Spleen (tissue), 11 donors: ENCODE measurements at regions not wholly inside any gene's neighbourhood (a gene's known extent, or its start where the extent isn't known, plus 50 kb on each side); places are given as distances from the start of the nearest gene placed in this dataset.

Source experiments
- DNase-seq: peaks from one replicate; pipeline ENCODE4 v3.0.0-alpha.2; 2020
- H3K27ac ChIP-seq, 8 donors: fragments of 200-600 bp; sonication (generic) in 7 of 8; 1 replicate in 4 of 8; 2 replicates in 4 of 8; pipeline versions ENCODE4 v1.5.0 to v1.8.0; 2016 to 2021; ENCODE audit warnings: inconsistent platforms in 4 of 8, mild to moderate bottlenecking in 4 of 8, moderate library complexity in 1 of 8
- H3K27me3 ChIP-seq, 7 donors: fragments of 200-600 bp; sonication (generic) in 6 of 7; replicated peaks in 1 of 7; 1 replicate in 4 of 7; 2 replicates in 3 of 7; pipeline versions ENCODE4 v1.5.0 to v1.8.0; 2016 to 2021; ENCODE audit warnings: inconsistent platforms in 3 of 7, mild to moderate bottlenecking in 1 of 7
- H3K36me3 ChIP-seq, 6 donors: fragments of 200-600 bp; sonication (generic) in 5 of 6; 1 replicate in 4 of 6; 2 replicates in 2 of 6; pipeline versions ENCODE4 v1.5.0 to v1.8.0; 2016 to 2021; ENCODE audit warnings: inconsistent platforms in 2 of 6
- H3K4me1 ChIP-seq, 6 donors: fragments of 200-600 bp; sonication (generic) in 5 of 6; 1 replicate in 3 of 6; 2 replicates in 3 of 6; pipeline versions ENCODE4 v1.5.0 to v1.8.0; 2016 to 2021; ENCODE audit warnings: inconsistent platforms in 3 of 6
- H3K4me3 ChIP-seq, 8 donors: fragments of 200-600 bp; sonication (generic) in 7 of 8; 1 replicate in 4 of 8; 2 replicates in 4 of 8; pipeline versions ENCODE4 v1.5.0 to v1.8.0; 2016 to 2021; ENCODE audit warnings: inconsistent platforms in 4 of 8, mild to moderate bottlenecking in 4 of 8, moderate library complexity in 2 of 8
- H3K9me3 ChIP-seq, 8 donors: fragments of 200-600 bp; sonication (generic) in 7 of 8; 1 replicate in 4 of 8; 2 replicates in 4 of 8; pipeline versions ENCODE4 v1.5.0 to v1.8.0; 2016 to 2021; ENCODE audit warnings: inconsistent platforms in 4 of 8
- POLR2A ChIP-seq, 3 donors: fragments of 450-650 bp; IDR thresholded peaks; one replicate each; pipeline ENCODE4 v1.5.1; 2017; ENCODE audit warnings: antibody characterized with exemption in 3 of 3, mild to moderate bottlenecking in 1 of 3
- POLR2AphosphoS5 ChIP-seq, 3 donors: sonication (generic); formaldehyde crosslinking; IDR thresholded peaks; one replicate each; pipeline ENCODE4 v1.5.1; 2017; ENCODE audit warnings: antibody characterized with exemption in 3 of 3
- WGBS, 5 donors: extraction: QIAGEN DNeasy Blood & Tissue Kit in 3 of 5; methylation state at CpG; one replicate each; pipeline versions ENCODE4 v1.1.5 to v1.1.7; 2013 to 2018; 5-methylcytosine and 5-hydroxymethylcytosine counted together
- intact Hi-C: fragments of 100-400 bp; cut with DNase I; formaldehyde crosslinking; loops from one replicate; pipeline ENCODE4 v1.15.0; 2023; ENCODE audit warnings: low total_unique reads
- TF ChIP-seq, protein P1 (sequence below), 11 experiments: fragments of 200-600 bp in 7 of 11; fragments of 450-650 bp in 4 of 11; sonication (generic) in 4 of 11; IDR thresholded peaks in 8 of 11; conservative IDR thresholded peaks in 3 of 11; 1 replicate in 7 of 11; 2 replicates in 4 of 11; pipeline versions ENCODE4 v1.4.0 to v1.8.0; 2016 to 2021; ENCODE audit warnings: antibody characterized with exemption in 11 of 11, inconsistent platforms in 4 of 11, mild to moderate bottlenecking in 1 of 11
- donor health status: healthy with polysubstance abuse.
- donor health status: DM: no; HTN: no; CAD: no; lungs with moderate emphysema.
- donor health status: DM: no; HTN: no; CAD: no.
- donor health status: Bipolar disorder and iron deficiency.
- donor health status: healthy.
- donor health status: DM: no; HTN: no; CAD: no.
- donor health status: DM: yes; HTN: yes; CAD: no.

DNA sequence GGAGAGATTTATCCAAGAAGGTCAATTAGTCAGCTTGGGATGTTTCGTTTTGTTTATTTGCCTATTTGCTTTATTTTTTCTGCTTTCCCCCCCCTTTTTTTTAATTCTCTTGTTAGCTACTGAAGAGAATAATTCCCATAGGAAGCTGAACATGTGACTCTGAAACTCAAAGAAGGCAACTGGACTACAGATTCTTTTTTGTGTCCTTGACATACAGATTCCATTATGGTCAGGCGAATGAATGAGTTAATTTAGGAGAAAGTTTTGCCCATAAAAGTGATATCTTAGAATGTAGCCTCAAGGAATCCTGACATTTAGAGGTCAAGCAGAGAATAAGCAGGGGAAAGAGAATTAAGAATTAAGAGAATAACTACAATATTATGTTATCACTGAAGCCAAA is 514.2 kb upstream of the LINC00305 start:
- H3K27me3 ChIP-seq, result no peaks in the 10 kb centered on the region
- WGBS, 5 donors, result 83 to 91% (median 84%) methylated on average over 2 of the region's 2 CpGs

DNA sequence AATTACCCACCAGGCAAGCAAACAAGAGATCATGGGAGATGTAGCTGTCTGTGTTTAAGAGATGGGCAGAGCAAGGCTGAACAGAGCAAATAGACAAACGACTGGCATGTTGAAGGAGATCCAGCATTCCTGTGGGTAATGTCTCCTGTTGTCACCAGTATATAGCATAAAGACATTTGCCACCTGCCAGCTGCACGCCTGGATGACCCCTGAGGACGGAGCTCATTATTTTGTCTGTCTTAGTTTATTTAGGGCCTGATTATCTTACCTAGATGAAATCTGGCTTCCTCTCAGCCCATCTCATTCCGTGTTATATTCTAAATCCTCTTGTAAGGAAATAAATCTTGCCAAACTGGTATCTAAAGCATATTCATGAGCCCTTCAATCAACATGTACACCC is 510.3 kb upstream of the LINC00305 start:
- Histone ChIP-seq H3K36me3 (no peaks in the 10 kb centered on the region), H3K4me3 (no peak overlapping the region), H3K4me1 (no peaks in the 10 kb centered on the region), H3K27me3 (no peaks in the 10 kb centered on the region), H3K9me3 (no peaks in the 10 kb centered on the region), H3K27ac (no peak overlapping the region)
- TF ChIP-seq POLR2AphosphoS5 (IDR thresholded peaks at IDR 0.05), result no peak
- TF ChIP-seq POLR2A (IDR thresholded peaks at IDR 0.05), result no peak
- TF ChIP-seq, protein P1, sequence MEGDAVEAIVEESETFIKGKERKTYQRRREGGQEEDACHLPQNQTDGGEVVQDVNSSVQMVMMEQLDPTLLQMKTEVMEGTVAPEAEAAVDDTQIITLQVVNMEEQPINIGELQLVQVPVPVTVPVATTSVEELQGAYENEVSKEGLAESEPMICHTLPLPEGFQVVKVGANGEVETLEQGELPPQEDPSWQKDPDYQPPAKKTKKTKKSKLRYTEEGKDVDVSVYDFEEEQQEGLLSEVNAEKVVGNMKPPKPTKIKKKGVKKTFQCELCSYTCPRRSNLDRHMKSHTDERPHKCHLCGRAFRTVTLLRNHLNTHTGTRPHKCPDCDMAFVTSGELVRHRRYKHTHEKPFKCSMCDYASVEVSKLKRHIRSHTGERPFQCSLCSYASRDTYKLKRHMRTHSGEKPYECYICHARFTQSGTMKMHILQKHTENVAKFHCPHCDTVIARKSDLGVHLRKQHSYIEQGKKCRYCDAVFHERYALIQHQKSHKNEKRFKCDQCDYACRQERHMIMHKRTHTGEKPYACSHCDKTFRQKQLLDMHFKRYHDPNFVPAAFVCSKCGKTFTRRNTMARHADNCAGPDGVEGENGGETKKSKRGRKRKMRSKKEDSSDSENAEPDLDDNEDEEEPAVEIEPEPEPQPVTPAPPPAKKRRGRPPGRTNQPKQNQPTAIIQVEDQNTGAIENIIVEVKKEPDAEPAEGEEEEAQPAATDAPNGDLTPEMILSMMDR (IDR thresholded peaks at IDR 0.05 in 8 of 11, conservative IDR thresholded peaks at IDR 0.05 in 3 of 11), result no peak
- WGBS, 5 donors, result 56 to 84% (median 71%) methylated on average over 4 of the region's 4 CpGs
- no peak for DNase-seq
- intact Hi-C loops, result no loop called here

More for the DNA sequence above, 514.2 kb upstream of the LINC00305 start:
- TF ChIP-seq POLR2AphosphoS5 (IDR thresholded peaks at IDR 0.05) (no peak), POLR2A (IDR thresholded peaks at IDR 0.05) (no peak)
- TF ChIP-seq, protein P1 (IDR thresholded peaks at IDR 0.05 in 8 of 11, conservative IDR thresholded peaks at IDR 0.05 in 3 of 11), result no peak
- DNase-seq, result no peak
- Histone ChIP-seq H3K27ac (no peak overlapping the region), H3K9me3 (no peaks in the 10 kb centered on the region), H3K4me3 (no peak overlapping the region), H3K4me1 (no peaks in the 10 kb centered on the region), H3K36me3 (no peaks in the 10 kb centered on the region)
- intact Hi-C loops, result no loop called here

DNA sequence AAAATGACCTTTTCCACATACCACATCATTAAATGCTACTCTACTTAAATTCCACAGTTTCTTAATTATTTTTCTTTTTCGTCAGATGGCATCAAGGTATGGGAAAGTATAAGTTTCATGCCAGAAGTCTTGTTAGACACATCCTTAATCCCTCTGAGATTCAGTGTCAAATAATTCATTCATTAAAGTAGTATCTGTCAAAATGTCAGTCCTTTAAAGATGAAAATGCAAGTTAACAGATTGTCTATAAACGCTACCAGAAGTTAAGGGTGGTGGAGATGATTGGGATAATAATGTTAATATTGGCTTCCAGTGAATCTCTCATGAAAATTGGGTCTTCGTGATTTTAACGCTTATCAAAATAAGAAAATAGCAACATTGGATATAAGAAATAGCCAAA is 504.2 kb upstream of the LINC00305 start:
- Histone ChIP-seq H3K36me3 (no peaks in the 10 kb centered on the region), H3K4me1 (no peaks in the 10 kb centered on the region), H3K9me3 (no peaks in the 10 kb centered on the region), H3K27ac (no peak overlapping the region), H3K27me3 (no peaks in the 10 kb centered on the region), H3K4me3 (no peak overlapping the region)
- DNase-seq, result no peak
- intact Hi-C loops, result no loop called here
- 57 to 66% (median 62%) methylated on average over 4 of the region's 4 CpGs for WGBS, 5 donors
- no peak for TF ChIP-seq POLR2A (IDR thresholded peaks at IDR 0.05)
- TF ChIP-seq, protein P1 (IDR thresholded peaks at IDR 0.05 in 8 of 11, conservative IDR thresholded peaks at IDR 0.05 in 3 of 11), result no peak
- no peak for TF ChIP-seq POLR2AphosphoS5 (IDR thresholded peaks at IDR 0.05)

GRCh38 chr18:64650068-64650467 is 501.2 kb upstream of the LINC00305 start:
- Histone ChIP-seq H3K9me3 (peaks cover 0 to 25% (median 13%) of the 10 kb centered on the region in 8 donors), H3K4me3 (no peak overlapping the region), H3K36me3 (no peaks in the 10 kb centered on the region), H3K4me1 (no peaks in the 10 kb centered on the region), H3K27me3 (no peaks in the 10 kb centered on the region), H3K27ac (no peak overlapping the region)
- intact Hi-C loops, result no loop called here
- TF ChIP-seq POLR2AphosphoS5 (IDR thresholded peaks at IDR 0.05), result no peak
- TF ChIP-seq, protein P1 (IDR thresholded peaks at IDR 0.05 in 8 of 11, conservative IDR thresholded peaks at IDR 0.05 in 3 of 11), result no peak
- TF ChIP-seq POLR2A (IDR thresholded peaks at IDR 0.05), result no peak
- DNase-seq, result no peak
- 56 to 82% (median 68%) methylated on average over 2 of the region's 2 CpGs for WGBS, 5 donors
